K562 (cell line): ENCODE measurements at regions not wholly inside any gene's neighbourhood (a gene's known extent, or its start where the extent isn't known, plus 50 kb on each side); places are given as distances from the start of the nearest gene placed in this dataset.

Experiments used
- ATAC-seq: fragments of 200-7000 bp; cut with Tn5 transposase; 3 replicates; pipeline ENCODE4 v1.9.1; 2020; ENCODE audit warnings: moderate library complexity
- BruUV-seq: library from RNA; stranded (reverse); fragments of 400-500 nt; replicated peaks from 2 replicates; lab custom pipeline; 2021; lab: Mats Ljungman, UMichigan
- CTCF ChIA-PET: fragments of 300-600 bp; formaldehyde crosslinking; extraction: SDS; loops from one replicate; lab custom pipeline; 2021; ENCODE audit warnings: low intra/inter-chr PET ratio; lab: Yijun Ruan, JAX
- POLR2A ChIA-PET: fragments of 300-600, 350-650 bp; sonication (Branson Sonifier 250); formaldehyde crosslinking; extraction: SDS; loops from one replicate; lab custom pipeline; 2021; ENCODE audit warnings: antibody characterized with exemption, inconsistent platforms; lab: Yijun Ruan, JAX
- DNase-seq, 4 experiments: peaks; one replicate each; pipeline versions ENCODE4 v3.0.0 to v3.0.0-alpha.2; 2011 to 2018; ENCODE audit warnings: low spot score in 3 of 4, mixed read lengths in 3 of 4; ENCODE audit errors: extremely low read depth in 1 of 4
- FAIRE-seq: peaks from 2 replicates; lab custom pipeline; 2011; peaks lifted over from hg19 to GRCh38; lab: Jason Lieb, UNC
- H2AFZ ChIP-seq: 2 replicates; pipeline ENCODE4 v1.6.0; 2011; ENCODE audit warnings: low read depth, low read length, control low read depth, inconsistent platforms
- H3K27ac ChIP-seq: fragments of 200-600 bp; 3 replicates; pipeline ENCODE4 v1.8.0; 2011; ENCODE audit warnings: low read depth, mild to moderate bottlenecking, control low read depth, inconsistent platforms, low read length, moderate library complexity, mixed read lengths; ENCODE audit errors: extremely low read depth
- H3K27me3 ChIP-seq, 2 experiments: fragments of 300-600 bp in 1 of 2; 2 replicates in 1 of 2; 3 replicates in 1 of 2; pipeline versions ENCODE4 v1.6.0 to v1.8.0; 2011; ENCODE audit warnings: inconsistent platforms in 2 of 2, low read length in 2 of 2, mild to moderate bottlenecking in 1 of 2, mixed read lengths in 1 of 2, moderate library complexity in 1 of 2; ENCODE audit not compliant: control insufficient read depth in 2 of 2, insufficient read depth in 2 of 2
- H3K36me3 ChIP-seq: fragments of 300-600 bp; 3 replicates; pipeline ENCODE4 v1.8.0; 2011; ENCODE audit warnings: mild to moderate bottlenecking, low read length, inconsistent platforms; ENCODE audit not compliant: control insufficient read depth, insufficient read depth
- H3K4me1 ChIP-seq, 2 experiments: fragments of 200-600 bp in 1 of 2; replicated peaks in 1 of 2; 2 replicates in 1 of 2; 3 replicates in 1 of 2; pipeline versions ENCODE4 v1.5.1 to v1.8.0; 2011; ENCODE audit warnings: inconsistent platforms in 2 of 2, low read length in 2 of 2, mild to moderate bottlenecking in 1 of 2, mixed read lengths in 1 of 2, moderate library complexity in 1 of 2; ENCODE audit not compliant: control insufficient read depth in 2 of 2, insufficient read depth in 2 of 2
- H3K4me2 ChIP-seq: 2 replicates; pipeline ENCODE4 v1.6.1; 2011; ENCODE audit warnings: low read length, control low read depth, inconsistent platforms, mixed read lengths; ENCODE audit not compliant: insufficient read depth
- H3K4me3 ChIP-seq: fragments of 200-600 bp; sonication (generic), shearing (Covaris generic); 2 replicates; pipeline ENCODE4 v1.5.1; 2016; ENCODE audit warnings: control low read depth, inconsistent platforms
- H3K79me2 ChIP-seq: fragments of 200-600 bp; 3 replicates; pipeline ENCODE4 v1.8.0; 2011; ENCODE audit warnings: low read length, inconsistent platforms; ENCODE audit not compliant: control insufficient read depth, insufficient read depth
- H3K9ac ChIP-seq, 2 experiments: 2 replicates each; pipeline versions ENCODE4 v1.6.0 to v1.6.1; 2011; ENCODE audit warnings: low read depth in 2 of 2, low read length in 2 of 2, control low read depth in 1 of 2, inconsistent platforms in 1 of 2, mild to moderate bottlenecking in 1 of 2, mixed read lengths in 1 of 2; ENCODE audit not compliant: insufficient read depth in 1 of 2
- H3K9me1 ChIP-seq: one replicate; pipeline ENCODE4 v1.6.0; 2011; ENCODE audit warnings: inconsistent platforms, mild to moderate bottlenecking, low read length, moderate library complexity; ENCODE audit not compliant: control insufficient read depth, insufficient read depth
- H3K9me3 ChIP-seq: replicated peaks from 2 replicates; pipeline ENCODE4 v1.5.1; 2011; ENCODE audit warnings: low read depth, low read length, inconsistent platforms; ENCODE audit not compliant: control insufficient read depth, insufficient read depth
- H4K20me1 ChIP-seq: replicated peaks from 2 replicates; pipeline ENCODE4 v1.6.1; 2011; ENCODE audit warnings: low read length, inconsistent platforms, mixed read lengths; ENCODE audit not compliant: control insufficient read depth, insufficient read depth
- CTCFL ChIP-seq: IDR thresholded peaks from 2 replicates; pipeline ENCODE4 v1.6.1; 2011; ENCODE audit warnings: borderline replicate concordance, low read depth, mild to moderate bottlenecking, moderate library complexity, low read length; ENCODE audit not compliant: insufficient read depth, poor library complexity, severe bottlenecking
- MCM7 ChIP-seq, 2 experiments: fragments of 450-650 bp; IDR thresholded peaks; 2 replicates each; pipeline ENCODE4 v1.6.1; 2016 to 2018
- MTF1 ChIP-seq: fragments of 250-450 bp; sonication (Bioruptor Pico); IDR thresholded peaks from 2 replicates; pipeline ENCODE4 v1.9.0; 2021; ENCODE audit warnings: moderate library complexity, mild to moderate bottlenecking, inconsistent platforms, borderline replicate concordance
- POLR2B ChIP-seq: fragments of 450-650 bp; IDR thresholded peaks from 2 replicates; pipeline ENCODE4 v1.6.1; 2018; ENCODE audit warnings: low read depth; ENCODE audit not compliant: partially characterized antibody
- ZNF668 ChIP-seq: fragments of 250-450 bp; sonication (Bioruptor Pico); IDR thresholded peaks from 2 replicates; pipeline ENCODE4 v1.8.0; 2022; ENCODE audit warnings: mild to moderate bottlenecking, inconsistent platforms
- ZNF77 ChIP-seq: fragments of 250-450 bp; sonication (Bioruptor Pico); IDR thresholded peaks from 2 replicates; pipeline ENCODE4 v1.5.0; 2020
- WGBS: fragments of 100-300 bp; shearing (Covaris generic); methylation state at CpG from one replicate; pipeline ENCODE4 v1.1.6; 2016; ENCODE audit warnings: low coverage, mixed read lengths; ENCODE audit not compliant: insufficient coverage; ENCODE audit errors: missing lambda C conversion rate; 5-methylcytosine and 5-hydroxymethylcytosine counted together
- in situ Hi-C: fragments of 300-500 bp; cut with MboI; formaldehyde crosslinking; loops from 4 replicates; pipeline ENCODE4 v1.15.0; 2018; ENCODE audit warnings: inconsistent platforms, mixed read lengths
- intact Hi-C: fragments of 100-400 bp; cut with micrococcal nuclease; formaldehyde crosslinking; loops from 2 replicates; pipeline ENCODE4 v1.14.2; 2022
- TF ChIP-seq, protein P1 (sequence below): sonication (generic); formaldehyde crosslinking; IDR thresholded peaks from 2 replicates; pipeline ENCODE4 v1.8.0; 2022; ENCODE audit warnings: mild to moderate bottlenecking, missing genetic modification reagents

DNA sequence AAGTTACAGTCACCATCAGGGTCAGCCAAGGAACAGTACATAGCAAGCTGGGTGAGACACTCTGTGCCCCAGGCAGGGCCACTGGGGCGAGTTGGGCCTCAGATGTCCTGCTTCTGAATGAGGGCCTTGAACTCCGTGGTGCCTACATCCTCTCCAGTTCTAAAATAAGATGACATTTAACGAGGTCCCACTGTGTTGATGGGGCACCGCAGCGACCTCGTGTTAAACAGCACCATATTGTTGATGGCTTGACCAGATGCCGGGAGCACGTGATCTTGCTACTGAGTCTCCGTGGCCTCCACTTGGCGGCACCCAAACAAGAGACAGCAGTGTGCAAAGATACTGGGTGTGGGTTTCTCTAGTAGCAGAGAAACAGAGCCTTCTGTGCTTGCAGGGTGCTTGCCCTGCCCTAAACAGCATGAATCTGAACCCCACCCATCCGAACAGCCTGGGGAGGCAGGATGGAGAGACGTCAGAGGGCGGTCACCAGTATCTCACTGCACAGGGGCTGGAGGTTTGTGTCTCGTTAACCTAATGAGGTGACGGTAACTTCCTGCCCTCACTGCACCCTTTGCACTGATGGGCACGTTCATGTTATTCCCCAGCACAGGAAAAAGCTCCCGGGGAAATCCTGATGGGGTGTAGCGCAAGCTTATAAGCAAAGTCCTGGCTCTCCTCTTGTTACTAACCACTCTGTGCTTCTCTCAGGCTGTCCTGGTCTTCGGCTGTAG, 324.4 kb downstream of the AJAP1 start:
- no peaks in the 10 kb centered on the region for H3K9me3 ChIP-seq
- in situ Hi-C loops, result no loop called here
- H3K4me2 ChIP-seq, result no peak overlapping the region
- CTCF ChIA-PET, result no interaction called here
- no peak overlapping the region for H3K27ac ChIP-seq
- H3K9ac ChIP-seq, result no peak overlapping the region
- FAIRE-seq (no peak), ATAC-seq (no peak)
- no peaks in the 10 kb centered on the region for H3K4me1 ChIP-seq
- TF ChIP-seq MCM7 (IDR thresholded peaks at IDR 0.05), result no peak
- TF ChIP-seq, all 486 proteins: peak for 0
- DNase-seq, result no peak
- Histone ChIP-seq H4K20me1 (no peaks in the 10 kb centered on the region), H3K79me2 (no peaks in the 10 kb centered on the region), H3K9me1 (no peaks in the 10 kb centered on the region), H3K36me3 (no peaks in the 10 kb centered on the region), H3K27me3 (peaks cover 4 to 24% of the 10 kb centered on the region in 2 experiments; a peak in 4 of 5 replicates), H3K4me3 (no peak overlapping the region), H2AFZ (no peak overlapping the region)
- WGBS, result 0% methylated on average over 19 of the region's 19 CpGs
- POLR2A ChIA-PET, result no interaction called here
- BruUV-seq, result no TSS peak
- intact Hi-C loops, result no loop called here

DNA sequence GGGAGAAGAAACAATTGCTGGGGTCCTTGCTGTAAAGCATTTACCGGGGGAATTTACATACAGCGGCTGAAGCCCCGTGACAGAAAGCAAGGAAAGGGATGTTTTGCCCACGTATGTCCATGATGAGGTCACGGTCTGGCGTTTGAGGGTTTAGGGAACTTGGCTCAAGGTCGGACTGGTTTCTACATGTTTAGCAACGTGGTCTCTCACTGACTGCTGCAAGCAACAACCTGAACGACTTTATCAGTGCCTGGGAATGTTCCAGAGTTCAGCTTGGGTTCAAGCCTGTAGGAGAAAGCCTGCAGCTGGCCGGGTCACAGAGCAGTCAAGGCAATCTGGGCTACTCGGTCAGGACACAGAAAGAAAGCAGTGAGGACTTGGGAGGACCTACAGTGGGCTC, 323.3 kb downstream of the AJAP1 start:
- H3K9me3 ChIP-seq, result no peaks in the 10 kb centered on the region
- no peak for ATAC-seq
- intact Hi-C loops (no loop called here), in situ Hi-C loops (no loop called here)
- H3K9ac ChIP-seq, result no peak overlapping the region
- ChIA-PET POLR2A (interaction anchor here (0.7 kb wide), 1 partner anchor 42 kb away, joined by 3 read pairs; no protein-coding TSS in a partner anchor), CTCF (no interaction called here)
- H3K36me3 ChIP-seq, result no peaks in the 10 kb centered on the region
- no peaks in the 10 kb centered on the region for H3K79me2 ChIP-seq
- H3K4me3 ChIP-seq, result no peak overlapping the region
- H4K20me1 ChIP-seq, result no peaks in the 10 kb centered on the region
- H3K4me2 ChIP-seq, result no peak overlapping the region
- no peaks in the 10 kb centered on the region for H3K4me1 ChIP-seq
- H3K27ac ChIP-seq, result no peak overlapping the region
- 0% methylated on average over 11 of the region's 11 CpGs for WGBS
- peaks cover 4 to 24% of the 10 kb centered on the region in 2 experiments; a peak in 4 of 5 replicates for H3K27me3 ChIP-seq
- no peak for DNase-seq
- no peaks in the 10 kb centered on the region for H3K9me1 ChIP-seq
- no peak for FAIRE-seq
- no peak overlapping the region for H2AFZ ChIP-seq
- no TSS peak for BruUV-seq
- no peak for TF ChIP-seq ZNF77 (CRISPR knock-in tag)
- TF ChIP-seq, protein P1, sequence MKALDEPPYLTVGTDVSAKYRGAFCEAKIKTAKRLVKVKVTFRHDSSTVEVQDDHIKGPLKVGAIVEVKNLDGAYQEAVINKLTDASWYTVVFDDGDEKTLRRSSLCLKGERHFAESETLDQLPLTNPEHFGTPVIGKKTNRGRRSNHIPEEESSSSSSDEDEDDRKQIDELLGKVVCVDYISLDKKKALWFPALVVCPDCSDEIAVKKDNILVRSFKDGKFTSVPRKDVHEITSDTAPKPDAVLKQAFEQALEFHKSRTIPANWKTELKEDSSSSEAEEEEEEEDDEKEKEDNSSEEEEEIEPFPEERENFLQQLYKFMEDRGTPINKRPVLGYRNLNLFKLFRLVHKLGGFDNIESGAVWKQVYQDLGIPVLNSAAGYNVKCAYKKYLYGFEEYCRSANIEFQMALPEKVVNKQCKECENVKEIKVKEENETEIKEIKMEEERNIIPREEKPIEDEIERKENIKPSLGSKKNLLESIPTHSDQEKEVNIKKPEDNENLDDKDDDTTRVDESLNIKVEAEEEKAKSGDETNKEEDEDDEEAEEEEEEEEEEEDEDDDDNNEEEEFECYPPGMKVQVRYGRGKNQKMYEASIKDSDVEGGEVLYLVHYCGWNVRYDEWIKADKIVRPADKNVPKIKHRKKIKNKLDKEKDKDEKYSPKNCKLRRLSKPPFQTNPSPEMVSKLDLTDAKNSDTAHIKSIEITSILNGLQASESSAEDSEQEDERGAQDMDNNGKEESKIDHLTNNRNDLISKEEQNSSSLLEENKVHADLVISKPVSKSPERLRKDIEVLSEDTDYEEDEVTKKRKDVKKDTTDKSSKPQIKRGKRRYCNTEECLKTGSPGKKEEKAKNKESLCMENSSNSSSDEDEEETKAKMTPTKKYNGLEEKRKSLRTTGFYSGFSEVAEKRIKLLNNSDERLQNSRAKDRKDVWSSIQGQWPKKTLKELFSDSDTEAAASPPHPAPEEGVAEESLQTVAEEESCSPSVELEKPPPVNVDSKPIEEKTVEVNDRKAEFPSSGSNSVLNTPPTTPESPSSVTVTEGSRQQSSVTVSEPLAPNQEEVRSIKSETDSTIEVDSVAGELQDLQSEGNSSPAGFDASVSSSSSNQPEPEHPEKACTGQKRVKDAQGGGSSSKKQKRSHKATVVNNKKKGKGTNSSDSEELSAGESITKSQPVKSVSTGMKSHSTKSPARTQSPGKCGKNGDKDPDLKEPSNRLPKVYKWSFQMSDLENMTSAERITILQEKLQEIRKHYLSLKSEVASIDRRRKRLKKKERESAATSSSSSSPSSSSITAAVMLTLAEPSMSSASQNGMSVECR (CRISPR knock-in tag), result no peak
- no peak for TF ChIP-seq MTF1
- TF ChIP-seq ZNF668 (CRISPR knock-in tag), result no peak
- TF ChIP-seq POLR2B, result no peak
- no peak for TF ChIP-seq CTCFL
